ENCODE measurements at regions not wholly inside any gene's neighbourhood (a gene's known extent, or its start where the extent isn't known, plus 50 kb on each side); places are given as distances from the start of the nearest gene placed in this dataset.
"Not testable (repeated sequence)": the region's sequence is repeated elsewhere in the genome, so short reads cannot be mapped to it uniquely, and the experiment has no call there.

- Histone ChIP-seq H3K4me3 (no peak overlapping the region), H3K9me2 (ENCODE audit: insufficient read depth) (no peaks in the 10 kb centered on the region), H3K36me3 (ENCODE audit: low read depth) (no peaks in the 10 kb centered on the region), H3K9me3 (ENCODE audit: low read depth) (no peaks in the 10 kb centered on the region), H3K27ac (no peak overlapping the region), H3F3A (ENCODE audit: insufficient read depth) (no peaks in the 10 kb centered on the region), H3K27me3 (replicated peaks; ENCODE audit: insufficient read depth) (no peaks in the 10 kb centered on the region; the same call in 1 of the 2 replicates), H4K20me1 (ENCODE audit: insufficient read depth) (no peaks in the 10 kb centered on the region), H3K9ac (no peak overlapping the region), H3K79me2 (ENCODE audit: insufficient read depth) (no peaks in the 10 kb centered on the region), H3K4me2 (ENCODE audit: unreplicated experiment) (no peak overlapping the region), H2AFZ (no peak overlapping the region), H3K4me1 (ENCODE audit: insufficient read depth) (no peaks in the 10 kb centered on the region)
- no peak for DNase-seq
- WGBS, 2 experiments (ENCODE audit: low coverage in 1 of 2, low lambda C conversion rate in 2 of 2, missing lambda C conversion rate in 2 of 2): 24 to 25% methylated on average over 2 of the region's 2 CpGs
- in situ Hi-C loops (cut with MboI): loop anchor here (25.0 kb wide), 1 partner anchor 234 kb away; no protein-coding TSS in a partner anchor
- no peak for TF ChIP-seq EZH2 (IDR thresholded peaks at IDR 0.05; ENCODE audit: insufficient read depth, poor library complexity, severe bottlenecking)
- no peak for TF ChIP-seq EZH2phosphoT487 (IDR thresholded peaks at IDR 0.05; ENCODE audit: insufficient read depth, low read depth)
Measured at GRCh38 chr1:79496129-79496528, 489.6 kb upstream of the ADGRL4 start.

GRCh38 chr1:79493702-79494101 is 487.2 kb upstream of the ADGRL4 start:
- not testable (repeated sequence) for H3K4me2 ChIP-seq (ENCODE audit: unreplicated experiment); H3F3A ChIP-seq (ENCODE audit: insufficient read depth); H3K36me3 ChIP-seq (ENCODE audit: low read depth); H3K4me1 ChIP-seq (ENCODE audit: insufficient read depth); H3K4me3 ChIP-seq; H3K9me3 ChIP-seq (ENCODE audit: low read depth); H3K27ac ChIP-seq; H4K20me1 ChIP-seq (ENCODE audit: insufficient read depth); H3K9ac ChIP-seq; H3K27me3 ChIP-seq (replicated peaks; ENCODE audit: insufficient read depth); H3K79me2 ChIP-seq (ENCODE audit: insufficient read depth); DNase-seq; H2AFZ ChIP-seq; H3K9me2 ChIP-seq (ENCODE audit: insufficient read depth)
- in situ Hi-C loops (cut with MboI): loop anchor here (25.0 kb wide), 1 partner anchor 231 kb away; no protein-coding TSS in a partner anchor
- 19 to 21% methylated on average over 4 of the region's 4 CpGs for WGBS, 2 experiments (ENCODE audit: low coverage in 1 of 2, low lambda C conversion rate in 2 of 2, missing lambda C conversion rate in 2 of 2)

- not testable (repeated sequence) for H2AFZ ChIP-seq; H3F3A ChIP-seq (ENCODE audit: insufficient read depth); H3K27me3 ChIP-seq (replicated peaks; ENCODE audit: insufficient read depth); DNase-seq; H3K4me3 ChIP-seq; H3K4me1 ChIP-seq (ENCODE audit: insufficient read depth); H3K27ac ChIP-seq; H3K79me2 ChIP-seq (ENCODE audit: insufficient read depth); H4K20me1 ChIP-seq (ENCODE audit: insufficient read depth); H3K9ac ChIP-seq; H3K36me3 ChIP-seq (ENCODE audit: low read depth); H3K9me2 ChIP-seq (ENCODE audit: insufficient read depth); H3K9me3 ChIP-seq (ENCODE audit: low read depth); H3K4me2 ChIP-seq (ENCODE audit: unreplicated experiment)
- WGBS, 2 experiments (ENCODE audit: low coverage in 1 of 2, low lambda C conversion rate in 2 of 2, missing lambda C conversion rate in 2 of 2): 29 to 32% methylated on average over 4 of the region's 4 CpGs
- in situ Hi-C loops (cut with MboI): loop anchor here (25.0 kb wide), 1 partner anchor 226 kb away; no protein-coding TSS in a partner anchor
Measured at GRCh38 chr1:79488572-79489121, 482.1 kb upstream of the ADGRL4 start.

GRCh38 chr1:79478728-79479373 is 472.3 kb upstream of the ADGRL4 start:
- no peaks in the 10 kb centered on the region for H3K9me2 ChIP-seq (ENCODE audit: insufficient read depth)
- no peak overlapping the region for H3K4me2 ChIP-seq (ENCODE audit: unreplicated experiment)
- WGBS, 2 experiments (ENCODE audit: low coverage in 1 of 2, low lambda C conversion rate in 2 of 2, missing lambda C conversion rate in 2 of 2): 39 to 41% methylated on average over 9 of the region's 9 CpGs
- no peak overlapping the region for H3K27ac ChIP-seq
- H3K79me2 ChIP-seq (ENCODE audit: insufficient read depth): no peaks in the 10 kb centered on the region
- TF ChIP-seq EZH2phosphoT487 (IDR thresholded peaks at IDR 0.05; ENCODE audit: insufficient read depth, low read depth) (no peak), EZH2 (IDR thresholded peaks at IDR 0.05; ENCODE audit: insufficient read depth, poor library complexity, severe bottlenecking) (no peak)
- no peaks in the 10 kb centered on the region for H4K20me1 ChIP-seq (ENCODE audit: insufficient read depth)
- no peak overlapping the region for H3K4me3 ChIP-seq
- DNase-seq: no peak
- H3K27me3 ChIP-seq (replicated peaks; ENCODE audit: insufficient read depth): no peaks in the 10 kb centered on the region; the same call in 1 of the 2 replicates
- no peak overlapping the region for H3K9ac ChIP-seq
- in situ Hi-C loops (cut with MboI): loop anchor here (25.0 kb wide), 1 partner anchor 217 kb away; no protein-coding TSS in a partner anchor
- no peaks in the 10 kb centered on the region for H3K36me3 ChIP-seq (ENCODE audit: low read depth)
- H3K4me1 ChIP-seq (ENCODE audit: insufficient read depth): no peaks in the 10 kb centered on the region
- H3F3A ChIP-seq (ENCODE audit: insufficient read depth): no peaks in the 10 kb centered on the region
- H2AFZ ChIP-seq: no peak overlapping the region
- no peaks in the 10 kb centered on the region for H3K9me3 ChIP-seq (ENCODE audit: low read depth)

All from GM23248 (cell line).